SHP77 treated with DMSO at 0.1 percent for 48 hours (cell line): ENCODE measurements at regions not wholly inside any gene's neighbourhood (a gene's known extent, or its start where the extent isn't known, plus 50 kb on each side); places are given as distances from the start of the nearest gene placed in this dataset.
"Not testable (repeated sequence)": the region's sequence is repeated elsewhere in the genome, so short reads cannot be mapped to it uniquely, and the experiment has no call there.

Source experiments
- DNase-seq: peaks from one replicate; lab custom pipeline; 2025; lab: John Stamatoyannopoulos, UW

GRCh38 chr4:103853146-103853545 is 133.4 kb upstream of the TACR3 start:
- no peak for DNase-seq

GRCh38 chr4:103845075-103845474 is 125.3 kb upstream of the TACR3 start:
- DNase-seq = no peak

GRCh38 chr4:103842637-103843239 is 123.0 kb upstream of the TACR3 start:
- no peak for DNase-seq

- no peak for DNase-seq
Observed at GRCh38 chr4:103842076-103842475, 122.3 kb upstream of the TACR3 start.

- not testable (repeated sequence) for DNase-seq
Observed at GRCh38 chr4:103810308-103810707, 90.5 kb upstream of the TACR3 start.

GRCh38 chr4:103802766-103803165 is 83.0 kb upstream of the TACR3 start:
- DNase-seq = no peak

GRCh38 chr4:103787057-103787456 is 67.3 kb upstream of the TACR3 start:
- no peak for DNase-seq

- no peak for DNase-seq
Observed at GRCh38 chr4:103786593-103786992, 66.8 kb upstream of the TACR3 start.

- DNase-seq = no peak
Observed at GRCh38 chr4:103786014-103786413, 66.2 kb upstream of the TACR3 start.

GRCh38 chr4:103778221-103778620 is 58.4 kb upstream of the TACR3 start:
- DNase-seq = no peak

- DNase-seq = no peak
Observed at GRCh38 chr4:103774326-103774825, 54.6 kb upstream of the TACR3 start.

GRCh38 chr4:103773691-103774231 is 54.0 kb upstream of the TACR3 start:
- DNase-seq = no peak
